ENCODE measurements at regions not wholly inside any gene's neighbourhood (a gene's known extent, or its start where the extent isn't known, plus 50 kb on each side); places are given as distances from the start of the nearest gene placed in this dataset.
"Not testable (repeated sequence)": the region's sequence is repeated elsewhere in the genome, so short reads cannot be mapped to it uniquely, and the experiment has no call there.

DNA sequence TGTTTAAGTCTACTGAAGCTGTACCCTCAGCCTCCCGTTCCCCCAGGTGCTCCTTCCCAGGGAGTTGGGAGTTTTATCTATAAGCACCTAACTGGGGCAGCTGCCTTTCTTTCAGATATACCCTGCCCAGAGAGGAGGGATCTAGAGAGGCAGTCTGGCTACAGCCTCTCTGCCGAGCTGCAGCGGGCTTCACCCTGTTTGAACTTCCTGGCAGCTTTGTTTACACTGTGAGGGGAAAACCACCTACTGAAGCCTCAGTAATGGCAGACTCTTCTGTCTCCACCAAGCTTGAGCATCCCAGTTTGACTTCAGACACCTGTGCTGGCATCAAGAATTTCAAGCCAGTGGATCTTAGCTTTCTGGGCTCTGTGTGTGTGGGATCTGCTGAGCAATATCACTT, 122.5 kb downstream of the MAGEE1 start:
- Histone ChIP-seq H3K4me3 (no peak overlapping the region), H3K4me1 (no peaks in the 10 kb centered on the region), H3K27ac (no peak overlapping the region), H3K36me3 (no peaks in the 10 kb centered on the region), H3K9me3 (no peaks in the 10 kb centered on the region), H3K27me3 (no peaks in the 10 kb centered on the region)
- WGBS, 2 donors (ENCODE audit: low coverage in 1 of 2), result 79% methylated on average over 3 of the region's 3 CpGs; no CpG with 5 or more reads in 1 of the 2 donors
- in situ Hi-C loops (cut with MboI; ENCODE audit: low pct_ligation_motif_present in 1 of 4, low pct_unique_long_range_greater_than_20kb in 1 of 4, low sequenced_read_pairs in 3 of 4), result no loop called here
- intact Hi-C loops (cut with DNase I; ENCODE audit: low total_unique reads), result no loop called here
- DNase-seq, result no peak
- TF ChIP-seq POLR2AphosphoS5 (IDR thresholded peaks at IDR 0.05), result no peak

DNA sequence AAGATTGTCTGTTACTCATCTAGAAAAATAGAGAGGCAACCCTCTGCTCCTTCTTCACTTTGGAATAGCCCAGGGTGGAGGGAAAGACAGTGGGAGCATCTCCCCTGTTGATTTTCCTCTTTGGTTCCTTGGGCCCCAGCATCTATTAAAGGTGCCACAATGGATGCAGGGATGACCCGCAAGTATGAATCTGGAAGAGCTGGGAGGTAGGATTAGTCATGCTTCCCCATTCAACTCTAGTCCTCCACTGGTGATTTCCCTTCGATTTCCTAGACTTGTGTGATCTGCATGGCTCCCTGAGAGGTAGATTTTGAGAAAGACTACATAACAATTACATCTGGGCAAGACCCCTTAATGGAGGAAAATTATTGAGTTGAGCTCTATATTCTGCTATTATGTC, 127.8 kb downstream of the MAGEE1 start:
- no peak for DNase-seq

GRCh38 chrX:76555816-76556215, 128.3 kb downstream of the MAGEE1 start:
- no peaks in the 10 kb centered on the region for H3K36me3 ChIP-seq
- intact Hi-C loops (cut with DNase I; ENCODE audit: low total_unique reads), result no loop called here
- no peaks in the 10 kb centered on the region for H3K27me3 ChIP-seq
- in situ Hi-C loops (cut with MboI; ENCODE audit: low pct_ligation_motif_present in 1 of 4, low pct_unique_long_range_greater_than_20kb in 1 of 4, low sequenced_read_pairs in 3 of 4), result no loop called here
- no peak overlapping the region for H3K4me3 ChIP-seq
- H3K9me3 ChIP-seq, result no peaks in the 10 kb centered on the region
- 14 to 20% methylated on average over 1 to 4 of the region's 4 CpGs for WGBS, 2 donors (ENCODE audit: low coverage in 1 of 2)
- no peaks in the 10 kb centered on the region for H3K4me1 ChIP-seq
- TF ChIP-seq CTCF (IDR thresholded peaks at IDR 0.05) (no peak), POLR2AphosphoS5 (IDR thresholded peaks at IDR 0.05) (no peak), EP300 (IDR thresholded peaks at IDR 0.05; ENCODE audit: low read depth) (no peak), POLR2A (IDR thresholded peaks at IDR 0.05) (no peak)
- DNase-seq, result no peak
- no peak overlapping the region for H3K27ac ChIP-seq

More for the DNA sequence above, 127.8 kb downstream of the MAGEE1 start:
- Histone ChIP-seq H3K36me3 (no peaks in the 10 kb centered on the region), H3K27me3 (no peaks in the 10 kb centered on the region), H3K9me3 (no peaks in the 10 kb centered on the region), H3K4me1 (no peaks in the 10 kb centered on the region), H3K4me3 (no peak overlapping the region), H3K27ac (no peak overlapping the region)
- in situ Hi-C loops (cut with MboI; ENCODE audit: low pct_ligation_motif_present in 1 of 4, low pct_unique_long_range_greater_than_20kb in 1 of 4, low sequenced_read_pairs in 3 of 4), result no loop called here
- TF ChIP-seq CTCF (IDR thresholded peaks at IDR 0.05) (no peak), POLR2A (IDR thresholded peaks at IDR 0.05) (no peak), POLR2AphosphoS5 (IDR thresholded peaks at IDR 0.05) (no peak), EP300 (IDR thresholded peaks at IDR 0.05; ENCODE audit: low read depth) (no peak)
- intact Hi-C loops (cut with DNase I; ENCODE audit: low total_unique reads), result no loop called here
- WGBS, 2 donors (ENCODE audit: low coverage in 1 of 2), result 64% methylated on average over 2 of the region's 2 CpGs; no CpG with 5 or more reads in 1 of the 2 donors

GRCh38 chrX:76564842-76565241, 137.3 kb downstream of the MAGEE1 start:
- H3K4me1 ChIP-seq; H3K27ac ChIP-seq; DNase-seq; H3K4me3 ChIP-seq; intact Hi-C loops (cut with DNase I; ENCODE audit: low total_unique reads); H3K27me3 ChIP-seq; in situ Hi-C loops (cut with MboI; ENCODE audit: low pct_ligation_motif_present in 1 of 4, low pct_unique_long_range_greater_than_20kb in 1 of 4, low sequenced_read_pairs in 3 of 4); H3K36me3 ChIP-seq; H3K9me3 ChIP-seq: not testable (repeated sequence)
- WGBS, 2 donors (ENCODE audit: low coverage in 1 of 2), result 60 to 100% methylated on average over 1 to 5 of the region's 5 CpGs

DNA sequence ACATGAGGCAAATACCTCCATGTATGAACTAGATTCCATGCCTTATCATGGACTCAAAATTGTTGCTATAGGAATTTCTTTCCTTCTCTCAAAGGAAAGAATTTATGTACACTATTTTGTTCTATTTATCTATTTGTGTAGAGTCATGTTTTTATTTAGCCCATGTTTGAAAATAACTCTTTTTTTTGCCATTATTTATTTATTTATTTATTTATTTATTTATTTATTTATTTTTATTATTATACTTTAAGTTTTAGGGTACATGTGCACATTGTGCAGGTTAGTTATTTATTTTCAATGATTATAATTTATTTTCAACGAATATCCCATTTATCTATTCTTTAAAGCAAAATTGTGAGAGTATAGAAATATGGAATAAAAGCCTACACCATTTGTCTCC, 177.9 kb downstream of the MAGEE1 start:
- TF ChIP-seq EP300 (IDR thresholded peaks at IDR 0.05; ENCODE audit: low read depth), result no peak
- no peak for TF ChIP-seq POLR2AphosphoS5 (IDR thresholded peaks at IDR 0.05)
- no peak for TF ChIP-seq CTCF (IDR thresholded peaks at IDR 0.05)
- TF ChIP-seq POLR2A (IDR thresholded peaks at IDR 0.05), result no peak
- Histone ChIP-seq H3K4me3 (no peak overlapping the region), H3K27ac (no peak overlapping the region), H3K36me3 (no peaks in the 10 kb centered on the region), H3K27me3 (no peaks in the 10 kb centered on the region), H3K9me3 (no peaks in the 10 kb centered on the region), H3K4me1 (no peaks in the 10 kb centered on the region)
- no peak for DNase-seq
- intact Hi-C loops (cut with DNase I; ENCODE audit: low total_unique reads), result no loop called here
- 40 to 80% methylated on average over 1 of the region's 1 CpG for WGBS, 2 donors (ENCODE audit: low coverage in 1 of 2)
- in situ Hi-C loops (cut with MboI; ENCODE audit: low pct_ligation_motif_present in 1 of 4, low pct_unique_long_range_greater_than_20kb in 1 of 4, low sequenced_read_pairs in 3 of 4), result no loop called here
